C4-2B (cell line): ENCODE measurements at regions not wholly inside any gene's neighbourhood (a gene's known extent, or its start where the extent isn't known, plus 50 kb on each side); places are given as distances from the start of the nearest gene placed in this dataset.
"Not testable (repeated sequence)": the region's sequence is repeated elsewhere in the genome, so short reads cannot be mapped to it uniquely, and the experiment has no call there.

Experiments
- H3K27ac ChIP-seq: fragments of 450-650 bp; 2 replicates; pipeline ENCODE4 v1.5.1; 2017
- CTCF ChIP-seq: fragments of 450-650 bp; conservative IDR thresholded peaks from 2 replicates; pipeline ENCODE4 v1.5.1; 2017; ENCODE audit warnings: mild to moderate bottlenecking
- ZFX ChIP-seq: fragments of 450-650 bp; IDR thresholded peaks from 2 replicates; pipeline ENCODE4 v1.6.1; 2017

DNA sequence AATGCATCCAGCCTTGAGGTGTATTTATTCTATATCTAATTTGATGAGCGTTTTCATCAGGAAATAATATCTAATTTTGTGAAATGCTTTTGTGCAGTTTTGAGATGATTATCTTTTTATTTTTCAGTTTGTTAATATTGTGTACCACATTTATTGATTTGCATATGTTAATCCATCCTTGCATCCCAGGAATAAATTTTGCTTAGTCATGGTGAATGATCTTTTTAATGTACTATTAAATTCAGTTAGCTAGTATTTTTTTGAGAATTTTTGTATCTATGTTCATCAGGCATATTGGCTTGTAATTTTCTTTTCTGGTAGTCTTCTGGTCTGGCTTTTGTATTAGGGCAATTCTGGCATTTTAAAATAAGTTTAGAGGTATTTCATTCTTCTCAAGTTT, 697.5 kb upstream of the ADGRL4 start:
- H3K27ac ChIP-seq: no peak overlapping the region
- TF ChIP-seq CTCF: no peak
- no peak for TF ChIP-seq ZFX

- H3K27ac ChIP-seq: not testable (repeated sequence)
These were observed 695.9 kb upstream of the ADGRL4 start for GRCh38 chr1:79702336-79702999.

DNA sequence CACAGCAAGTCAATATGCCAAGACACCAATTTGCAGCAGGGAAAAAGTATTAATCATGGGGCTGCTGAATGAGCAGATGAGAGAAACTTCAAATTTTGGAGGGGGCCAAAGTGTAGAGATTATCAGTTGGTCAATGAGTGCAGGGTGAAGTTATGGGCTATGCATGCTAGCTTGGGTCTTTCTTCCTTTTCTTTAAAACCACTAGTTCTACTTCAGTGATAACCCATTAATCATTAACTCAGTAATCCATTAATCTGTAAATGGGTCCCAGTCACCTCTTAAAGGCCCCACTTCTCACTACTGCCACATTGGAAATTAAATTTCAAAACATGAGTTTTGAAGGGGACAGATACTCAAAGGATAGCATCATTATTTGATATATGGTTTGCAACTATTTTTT, 688.6 kb upstream of the ADGRL4 start:
- no peak overlapping the region for H3K27ac ChIP-seq
- TF ChIP-seq CTCF (no peak), ZFX (no peak)

DNA sequence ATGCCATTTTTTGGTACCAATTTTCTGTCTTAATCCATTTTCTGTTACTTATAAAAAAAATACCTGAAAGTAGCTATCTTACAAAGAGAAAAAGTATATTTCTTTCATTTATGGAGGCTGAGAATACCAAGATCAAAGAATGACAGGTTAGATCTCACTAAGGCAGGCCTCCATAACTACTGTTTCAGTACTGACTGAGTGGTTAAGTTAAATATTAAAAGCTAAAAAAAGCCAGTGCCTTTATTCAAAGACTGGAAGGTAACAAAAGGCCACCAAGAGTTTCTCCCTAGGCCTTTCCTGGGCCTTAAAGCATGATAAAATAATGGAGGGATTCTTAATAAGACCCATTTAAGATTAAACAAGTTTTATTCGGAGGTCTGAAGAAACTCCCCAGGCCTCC, 687.7 kb upstream of the ADGRL4 start:
- TF ChIP-seq ZFX (no peak), CTCF (no peak)
- H3K27ac ChIP-seq: no peak overlapping the region

DNA sequence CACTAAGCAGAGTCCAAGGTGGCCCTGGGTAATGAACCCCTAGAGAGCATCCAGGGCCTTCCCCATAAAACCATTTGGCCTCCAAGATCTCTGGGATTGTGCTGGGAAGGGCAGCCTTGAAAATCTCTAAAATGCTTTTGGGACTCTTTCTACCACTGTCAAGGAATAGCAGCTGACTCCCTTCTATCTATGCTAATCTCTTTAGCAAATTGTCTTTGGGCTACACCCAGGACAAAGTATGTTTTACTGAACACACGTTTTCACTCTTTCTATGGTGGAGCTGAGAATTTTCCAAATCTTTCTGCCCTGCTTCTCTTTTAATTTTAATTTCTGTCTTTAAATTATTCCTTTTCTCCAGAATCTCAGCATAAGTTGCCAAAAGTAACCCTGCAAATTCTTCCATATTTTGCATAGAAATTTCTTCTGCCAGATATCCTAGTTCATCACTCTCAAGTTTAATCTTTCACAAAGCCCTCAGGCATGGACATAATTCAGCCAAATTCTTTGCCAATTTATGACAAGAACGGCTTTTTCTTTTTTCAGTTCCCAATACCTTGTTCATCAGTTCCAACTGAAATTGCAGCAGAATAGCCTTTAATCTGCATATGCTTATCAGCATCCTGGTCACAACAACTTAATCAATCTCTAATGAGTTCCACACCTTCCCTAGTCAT, 687.0 kb upstream of the ADGRL4 start:
- H3K27ac ChIP-seq: no peak overlapping the region
- TF ChIP-seq CTCF (no peak), ZFX (no peak)

DNA sequence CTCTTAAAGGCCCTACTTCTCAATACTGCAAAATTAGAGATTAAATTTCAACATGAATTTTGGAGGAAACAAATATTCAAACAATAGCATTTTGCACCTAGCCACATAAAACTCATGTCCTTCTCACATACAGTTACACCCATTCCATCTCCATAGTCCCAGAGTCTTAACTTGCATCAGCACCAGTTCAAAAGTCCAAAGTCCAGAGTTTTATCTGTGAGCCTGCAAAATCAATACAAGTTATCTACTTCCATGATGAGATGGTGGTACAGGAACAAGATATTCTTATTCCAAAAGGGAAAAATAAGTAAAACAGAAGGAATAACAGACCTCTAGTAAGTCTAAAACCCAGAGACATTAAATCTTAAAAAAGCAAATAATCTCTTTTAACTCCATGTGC, 686.0 kb upstream of the ADGRL4 start:
- H3K27ac ChIP-seq: no peak overlapping the region
- TF ChIP-seq CTCF: no peak
- TF ChIP-seq ZFX: no peak

GRCh38 chr1:79688932-79689331, 682.4 kb upstream of the ADGRL4 start:
- TF ChIP-seq CTCF: no peak
- no peak for TF ChIP-seq ZFX
- H3K27ac ChIP-seq: no peak overlapping the region

- TF ChIP-seq ZFX (no peak), CTCF (no peak)
These were observed 676.9 kb upstream of the ADGRL4 start for GRCh38 chr1:79683420-79683819.

More at GRCh38 chr1:79683420-79683819, 676.9 kb upstream of the ADGRL4 start:
- no peak overlapping the region for H3K27ac ChIP-seq
